H1 (cell line): ENCODE measurements at regions not wholly inside any gene's neighbourhood (a gene's known extent, or its start where the extent isn't known, plus 50 kb on each side); places are given as distances from the start of the nearest gene placed in this dataset.

Source experiments
- CTCF ChIA-PET: fragments of 300-600 bp; sonication (Branson Sonifier 250); formaldehyde crosslinking; loops from one replicate; lab custom pipeline; 2021; ENCODE audit not compliant: partially characterized antibody; lab: Charles Lee
- POLR2A ChIA-PET: fragments of 300-600 bp; sonication (Branson Sonifier 250); formaldehyde crosslinking; loops from one replicate; lab custom pipeline; 2021; ENCODE audit warnings: inconsistent platforms; ENCODE audit not compliant: partially characterized antibody; lab: Charles Lee
- DNase-seq, 2 experiments: peaks; one replicate each; pipeline versions ENCODE4 v3.0.0 to v3.0.0-alpha.2; 2010 to 2022; ENCODE audit warnings: low spot score in 2 of 2, low read depth in 1 of 2, mixed read lengths in 1 of 2
- FAIRE-seq: peaks from 2 replicates; lab custom pipeline; 2011; peaks lifted over from hg19 to GRCh38; lab: Jason Lieb, UNC
- H2AFZ ChIP-seq: 2 replicates; pipeline ENCODE4 v1.8.1; 2012; ENCODE audit warnings: low read length, inconsistent platforms
- H2AK5ac ChIP-seq: 2 replicates; pipeline ENCODE4 v1.6.1; 2013; ENCODE audit warnings: low read depth, low read length
- H2BK120ac ChIP-seq: replicated peaks from 2 replicates; pipeline ENCODE3; 2013; ENCODE audit warnings: low read depth, low read length, inconsistent platforms
- H2BK12ac ChIP-seq: 2 replicates; pipeline ENCODE4 v1.6.1; 2013; ENCODE audit warnings: low read depth, low read length
- H2BK15ac ChIP-seq: 2 replicates; pipeline ENCODE4 v1.6.1; 2013; ENCODE audit warnings: low read length
- H2BK20ac ChIP-seq: 2 replicates; pipeline ENCODE4 v1.6.1; 2013; ENCODE audit warnings: low read length
- H2BK5ac ChIP-seq: 2 replicates; pipeline ENCODE4 v1.6.1; 2013; ENCODE audit warnings: low read depth, low read length
- H3K14ac ChIP-seq: 2 replicates; pipeline ENCODE4 v1.6.1; 2013; ENCODE audit warnings: inconsistent platforms; ENCODE audit not compliant: insufficient read length
- H3K18ac ChIP-seq: 2 replicates; pipeline ENCODE4 v1.6.1; 2013; ENCODE audit warnings: low read length; ENCODE audit errors: extremely low read depth
- H3K23ac ChIP-seq: 2 replicates; pipeline ENCODE4 v1.6.1; 2013; ENCODE audit warnings: inconsistent platforms; ENCODE audit not compliant: insufficient read length
- H3K23me2 ChIP-seq: 2 replicates; pipeline ENCODE4 v1.6.1; 2013; ENCODE audit warnings: low read depth, low read length
- H3K27ac ChIP-seq: 2 replicates; pipeline ENCODE4 v1.6.1; 2011; ENCODE audit warnings: low read depth, low read length, inconsistent platforms
- H3K27me3 ChIP-seq, 4 experiments: replicated peaks in 1 of 4; 1 replicate in 1 of 4; 2 replicates in 3 of 4; pipeline versions ENCODE4 v1.6.1 to v1.8.1; 2011 to 2013; ENCODE audit warnings: low read length in 3 of 4, mild to moderate bottlenecking in 3 of 4, inconsistent platforms in 2 of 4, mixed read lengths in 2 of 4, moderate library complexity in 1 of 4; ENCODE audit not compliant: control insufficient read depth in 3 of 4, insufficient read depth in 3 of 4; ENCODE audit errors: extremely low read depth in 1 of 4
- H3K36me3 ChIP-seq, 4 experiments: 2 replicates each; pipeline versions ENCODE4 v1.6.1 to v1.8.1; 2011 to 2013; ENCODE audit warnings: mild to moderate bottlenecking in 4 of 4, low read length in 3 of 4, moderate library complexity in 2 of 4, control low read depth in 1 of 4, inconsistent platforms in 1 of 4; ENCODE audit not compliant: insufficient read depth in 4 of 4, control insufficient read depth in 2 of 4
- H3K4ac ChIP-seq: replicated peaks from 2 replicates; pipeline ENCODE3; 2013; ENCODE audit warnings: low read length, low read depth, mixed read lengths, inconsistent platforms; ENCODE audit not compliant: insufficient read length
- H3K4me1 ChIP-seq, 4 experiments: replicated peaks in 1 of 4; 1 replicate in 1 of 4; 2 replicates in 3 of 4; pipeline versions ENCODE4 v1.6.1 to v1.8.1; 2011 to 2013; ENCODE audit warnings: low read length in 3 of 4, inconsistent platforms in 2 of 4, mixed read lengths in 1 of 4; ENCODE audit not compliant: insufficient read depth in 4 of 4, control insufficient read depth in 3 of 4
- H3K4me2 ChIP-seq, 2 experiments: 2 replicates each; pipeline versions ENCODE4 v1.6.1 to v1.8.1; 2011 to 2013; ENCODE audit warnings: low read depth in 2 of 2, low read length in 2 of 2, control low read depth in 1 of 2, inconsistent platforms in 1 of 2, mild to moderate bottlenecking in 1 of 2; ENCODE audit not compliant: insufficient read depth in 1 of 2
- H3K4me3 ChIP-seq, 4 experiments: fragments of 200-600, 300-600 bp in 1 of 4; sonication (generic), shearing (Covaris generic), sonication (Bioruptor Twin) in 1 of 4; 2 replicates each; pipeline versions ENCODE4 v1.5.1 to v1.8.1; 2011 to 2016; ENCODE audit warnings: low read length in 4 of 4, low read depth in 3 of 4, control low read depth in 2 of 4, inconsistent platforms in 2 of 4, mild to moderate bottlenecking in 2 of 4, mixed read lengths in 1 of 4, moderate library complexity in 1 of 4; ENCODE audit not compliant: insufficient read depth in 2 of 4; ENCODE audit errors: extremely low read depth in 1 of 4
- H3K56ac ChIP-seq: replicated peaks from 2 replicates; pipeline ENCODE3; 2013; ENCODE audit warnings: low read depth, mild to moderate bottlenecking, mixed read lengths, low read length, inconsistent platforms; ENCODE audit not compliant: insufficient read length
- H3K79me1 ChIP-seq: 2 replicates; pipeline ENCODE4 v1.6.1; 2013; ENCODE audit warnings: low read depth, low read length, control low read depth
- H3K79me2 ChIP-seq, 2 experiments: 2 replicates each; pipeline versions ENCODE4 v1.6.1 to v1.8.1; 2012 to 2013; ENCODE audit warnings: low read length in 2 of 2, mild to moderate bottlenecking in 2 of 2, inconsistent platforms in 1 of 2; ENCODE audit not compliant: insufficient read depth in 2 of 2, control insufficient read depth in 1 of 2
- H3K9ac ChIP-seq, 4 experiments: replicated peaks in 1 of 4; 1 replicate in 1 of 4; 2 replicates in 3 of 4; pipeline versions ENCODE4 v1.6.1 to v1.8.1; 2011 to 2013; ENCODE audit warnings: low read depth in 3 of 4, low read length in 3 of 4, control low read depth in 2 of 4, mild to moderate bottlenecking in 2 of 4, moderate library complexity in 2 of 4, inconsistent platforms in 1 of 4; ENCODE audit errors: extremely low read depth in 1 of 4
- H3K9me3 ChIP-seq, 2 experiments: 2 replicates each; pipeline versions ENCODE4 v1.6.1 to v1.8.1; 2012 to 2013; ENCODE audit warnings: mild to moderate bottlenecking in 2 of 2, moderate library complexity in 2 of 2, control low read depth in 1 of 2, inconsistent platforms in 1 of 2, low read depth in 1 of 2, low read length in 1 of 2, mixed read lengths in 1 of 2; ENCODE audit not compliant: insufficient read depth in 2 of 2
- H4K20me1 ChIP-seq, 2 experiments: replicated peaks in 1 of 2; 2 replicates each; pipeline versions ENCODE3 to v1.8.1; 2011 to 2013; ENCODE audit warnings: inconsistent platforms in 2 of 2, low read length in 2 of 2, mild to moderate bottlenecking in 1 of 2; ENCODE audit not compliant: insufficient read depth in 2 of 2, control insufficient read depth in 1 of 2
- H4K5ac ChIP-seq: 2 replicates; pipeline ENCODE4 v1.6.1; 2013; ENCODE audit warnings: low read length, low read depth, mixed read lengths, inconsistent platforms; ENCODE audit not compliant: insufficient read length
- H4K8ac ChIP-seq: 2 replicates; pipeline ENCODE4 v1.8.0; 2013; ENCODE audit warnings: mild to moderate bottlenecking, moderate library complexity, low read length, inconsistent platforms; ENCODE audit not compliant: insufficient read depth; ENCODE audit errors: extremely low read depth
- H4K91ac ChIP-seq: replicated peaks from 2 replicates; pipeline ENCODE3; 2013; ENCODE audit warnings: low read length, mixed read lengths, inconsistent platforms; ENCODE audit not compliant: insufficient read length
- BACH1 ChIP-seq: IDR thresholded peaks from 2 replicates; pipeline ENCODE4 v1.6.1; 2012; ENCODE audit warnings: low read length, improper control_type of control experiment
- BRCA1 ChIP-seq: IDR thresholded peaks from 2 replicates; pipeline ENCODE4 v1.6.1; 2012; ENCODE audit warnings: low read depth, low read length, improper control_type of control experiment
- EGR1 ChIP-seq: IDR thresholded peaks from 2 replicates; pipeline ENCODE4 v1.6.1; 2011; ENCODE audit warnings: low read depth, low read length, borderline replicate concordance
- HDAC2 ChIP-seq, 2 experiments: fragments of 300-600 bp in 1 of 2; sonication (generic) in 1 of 2; IDR thresholded peaks; 2 replicates each; pipeline ENCODE4 v1.6.1; 2011 to 2012; ENCODE audit warnings: low read depth in 2 of 2, low read length in 2 of 2, mild to moderate bottlenecking in 2 of 2, moderate library complexity in 2 of 2, borderline replicate concordance in 1 of 2, inconsistent platforms in 1 of 2
- KDM4A ChIP-seq: IDR thresholded peaks from one replicate; pipeline ENCODE4 v1.7.1; 2012; ENCODE audit warnings: low read depth, mild to moderate bottlenecking, moderate library complexity, low read length, inconsistent platforms; ENCODE audit not compliant: severe bottlenecking
- NRF1 ChIP-seq: IDR thresholded peaks from 2 replicates; pipeline ENCODE4 v1.6.1; 2011; ENCODE audit warnings: mild to moderate bottlenecking, low read depth, low read length, improper control_type of control experiment
- RBBP5 ChIP-seq: IDR thresholded peaks from 2 replicates; pipeline ENCODE4 v1.7.1; 2012; ENCODE audit warnings: low read depth, mild to moderate bottlenecking, inconsistent platforms, low read length, moderate library complexity, borderline replicate concordance
- RXRA ChIP-seq: IDR thresholded peaks from 2 replicates; pipeline ENCODE4 v1.6.1; 2011; ENCODE audit warnings: low read depth, mild to moderate bottlenecking, low read length, moderate library complexity; ENCODE audit not compliant: insufficient read depth
- SP2 ChIP-seq: IDR thresholded peaks from 2 replicates; pipeline ENCODE4 v1.6.1; 2012; ENCODE audit warnings: mild to moderate bottlenecking, low read length, inconsistent platforms
- TAF7 ChIP-seq: optimal IDR thresholded peaks from 2 replicates; pipeline ENCODE3; 2011; ENCODE audit warnings: low read depth, mild to moderate bottlenecking, inconsistent platforms, low read length, moderate library complexity, borderline replicate concordance
- TBP ChIP-seq: IDR thresholded peaks from 2 replicates; pipeline ENCODE4 v1.6.1; 2011; ENCODE audit warnings: low read depth, low read length, improper control_type of control experiment
- USF2 ChIP-seq: IDR thresholded peaks from 2 replicates; pipeline ENCODE4 v1.6.1; 2011; ENCODE audit warnings: low read length, improper control_type of control experiment
- WGBS, 2 experiments: shearing (Covaris generic) in 1 of 2; methylation state at CpG; one replicate each; pipeline versions ENCODE4 v1.1.6 to v1.1.7; 2013 to 2015; ENCODE audit warnings: low lambda C conversion rate in 2 of 2, mixed read lengths in 2 of 2, inconsistent platforms in 1 of 2, low coverage in 1 of 2, missing lambda C conversion rate in 1 of 2; ENCODE audit not compliant: insufficient replicate concordance in 2 of 2, insufficient coverage in 1 of 2, insufficient read length in 1 of 2; ENCODE audit errors: extremely low coverage in 1 of 2, missing lambda C conversion rate in 1 of 2; 5-methylcytosine and 5-hydroxymethylcytosine counted together

- Histone ChIP-seq H2AFZ (no peak overlapping the region), H3K9me3 (no peaks in the 10 kb centered on the region), H3K79me2 (no peaks in the 10 kb centered on the region), H4K5ac (no peak overlapping the region), H2BK15ac (no peak overlapping the region), H3K18ac (no peak overlapping the region), H3K14ac (no peak overlapping the region), H3K4me1 (peaks cover 0 to 4% (median 2%) of the 10 kb centered on the region in 4 experiments; a peak in 3 of 7 replicates), H3K27ac (no peak overlapping the region), H3K79me1 (no peaks in the 10 kb centered on the region), H3K27me3 (no peaks in the 10 kb centered on the region), H3K9ac (no peak overlapping the region), H2AK5ac (no peak overlapping the region), H3K56ac (no peak overlapping the region), H2BK120ac (no peak overlapping the region), H2BK20ac (no peak overlapping the region), H3K23ac (no peak overlapping the region), H3K36me3 (no peaks in the 10 kb centered on the region), H4K8ac (no peak overlapping the region), H4K20me1 (no peaks in the 10 kb centered on the region), H4K91ac (no peak overlapping the region), H2BK5ac (no peak overlapping the region), H2BK12ac (no peak overlapping the region), H3K23me2 (no peaks in the 10 kb centered on the region), H3K4me3 (no peak overlapping the region), H3K4me2 (no peak overlapping the region), H3K4ac (no peak overlapping the region)
- DNase-seq (peak in 1 of 2 experiments; percentile 17), FAIRE-seq (no peak)
- 81% methylated on average over 4 of the region's 4 CpGs; no CpG with 5 or more reads in 1 of the 2 experiments for WGBS, 2 experiments
- POLR2A ChIA-PET = no interaction called here
- CTCF ChIA-PET = no interaction called here
- TF ChIP-seq EGR1 (no peak), USF2 (no peak), SP2 (no peak), KDM4A (no peak), BRCA1 (no peak), RXRA (no peak), TBP (no peak), TAF7 (no peak), NRF1 (no peak), BACH1 (no peak), HDAC2 (IDR thresholded peaks at IDR 0.05; ENCODE audit: borderline replicate concordance in 1 of 2, low read depth in 2 of 2, low read length in 2 of 2) (no peak), RBBP5 (no peak)
These were observed 210.0 kb upstream of the FOXD3 start for GRCh38 chr1:63112155-63112900.
